ENCODE measurements at regions not wholly inside any gene's neighbourhood (a gene's known extent, or its start where the extent isn't known, plus 50 kb on each side); places are given as distances from the start of the nearest gene placed in this dataset.
"Not testable (repeated sequence)": the region's sequence is repeated elsewhere in the genome, so short reads cannot be mapped to it uniquely, and the experiment has no call there.

- not testable (repeated sequence) for DNase-seq
Measured at GRCh38 chr21:5013455-5014304, 5507.7 kb upstream of the TPTE start.

GRCh38 chr21:5015187-5015586, 5506.2 kb upstream of the TPTE start:
- DNase-seq, result not testable (repeated sequence)

- DNase-seq, result not testable (repeated sequence)
Measured at GRCh38 chr21:5019120-5019519, 5502.3 kb upstream of the TPTE start.

GRCh38 chr21:5021815-5022214, 5499.6 kb upstream of the TPTE start:
- DNase-seq, result not testable (repeated sequence)

GRCh38 chr21:5022254-5022653, 5499.1 kb upstream of the TPTE start:
- DNase-seq, result not testable (repeated sequence)

GRCh38 chr21:5022748-5023147, 5498.6 kb upstream of the TPTE start:
- not testable (repeated sequence) for DNase-seq

GRCh38 chr21:5035147-5035546, 5486.2 kb upstream of the TPTE start:
- DNase-seq, result not testable (repeated sequence)

GRCh38 chr21:5035587-5035986, 5485.8 kb upstream of the TPTE start:
- not testable (repeated sequence) for DNase-seq

- not testable (repeated sequence) for DNase-seq
Measured at GRCh38 chr21:5037606-5038331, 5483.6 kb upstream of the TPTE start.

- DNase-seq, result not testable (repeated sequence)
Measured at GRCh38 chr21:5039926-5040325, 5481.5 kb upstream of the TPTE start.

- DNase-seq, result not testable (repeated sequence)
Measured at GRCh38 chr21:5042583-5042982, 5478.8 kb upstream of the TPTE start.

- not testable (repeated sequence) for DNase-seq
Measured at GRCh38 chr21:5044812-5045211, 5476.6 kb upstream of the TPTE start.

GRCh38 chr21:5051303-5052018, 5469.9 kb upstream of the TPTE start:
- not testable (repeated sequence) for DNase-seq

GRCh38 chr21:5055027-5055754, 5466.2 kb upstream of the TPTE start:
- DNase-seq, result not testable (repeated sequence)

- DNase-seq, result not testable (repeated sequence)
Measured at GRCh38 chr21:5055996-5056962, 5465.1 kb upstream of the TPTE start.

- not testable (repeated sequence) for DNase-seq
Measured at GRCh38 chr21:5057077-5057476, 5464.3 kb upstream of the TPTE start.

- DNase-seq, result not testable (repeated sequence)
Measured at GRCh38 chr21:5060364-5061083, 5460.9 kb upstream of the TPTE start.

- not testable (repeated sequence) for DNase-seq
Measured at GRCh38 chr21:5064581-5065142, 5456.7 kb upstream of the TPTE start.

- not testable (repeated sequence) for DNase-seq
Measured at GRCh38 chr21:5065240-5066211, 5455.9 kb upstream of the TPTE start.

Measured in retina (tissue), 1 donor.